ENCODE measurements at regions not wholly inside any gene's neighbourhood (a gene's known extent, or its start where the extent isn't known, plus 50 kb on each side); places are given as distances from the start of the nearest gene placed in this dataset.

GRCh38 chr15:87609894-87610293 lies 646.6 kb downstream of the NTRK3 start:
- H3K9me3 ChIP-seq (ENCODE audit: control insufficient read depth in 2 of 2, low read length in 2 of 2): no peaks in the 10 kb centered on the region
- H3K9ac ChIP-seq (ENCODE audit: low read length in 2 of 2): no peak overlapping the region
- no peak overlapping the region for H3K27ac ChIP-seq (ENCODE audit: low read length)

GRCh38 chr15:87609474-87609873 lies 647.1 kb downstream of the NTRK3 start:
- Histone ChIP-seq H3K4me1 (ENCODE audit: control insufficient read depth, insufficient read depth, low read length) (no peaks in the 10 kb centered on the region), H3K9me3 (ENCODE audit: control insufficient read depth in 2 of 2, low read length in 2 of 2) (no peaks in the 10 kb centered on the region), H3K4me3 (ENCODE audit: low read length in 2 of 2) (no peak overlapping the region), H3K9ac (ENCODE audit: low read length in 2 of 2) (no peak overlapping the region), H3K27ac (ENCODE audit: low read length) (no peak overlapping the region), H3K27me3 (ENCODE audit: control insufficient read depth in 1 of 2, insufficient read depth in 2 of 2, low read length in 2 of 2) (no peaks in the 10 kb centered on the region), H3K36me3 (ENCODE audit: control insufficient read depth in 2 of 2, insufficient read depth in 2 of 2, low read length in 2 of 2) (no peaks in the 10 kb centered on the region)

More at GRCh38 chr15:87609894-87610293, 646.6 kb downstream of the NTRK3 start:
- no peaks in the 10 kb centered on the region for H3K27me3 ChIP-seq (ENCODE audit: control insufficient read depth in 1 of 2, insufficient read depth in 2 of 2, low read length in 2 of 2)
- no peaks in the 10 kb centered on the region for H3K4me1 ChIP-seq (ENCODE audit: control insufficient read depth, insufficient read depth, low read length)
- no peaks in the 10 kb centered on the region for H3K36me3 ChIP-seq (ENCODE audit: control insufficient read depth in 2 of 2, insufficient read depth in 2 of 2, low read length in 2 of 2)
- H3K4me3 ChIP-seq (ENCODE audit: low read length in 2 of 2): no peak overlapping the region

GRCh38 chr15:87608238-87609028 lies 648.1 kb downstream of the NTRK3 start:
- no peak overlapping the region for H3K9ac ChIP-seq (ENCODE audit: low read length in 2 of 2)
- no peak overlapping the region for H3K4me3 ChIP-seq (ENCODE audit: low read length in 2 of 2)
- no peaks in the 10 kb centered on the region for H3K9me3 ChIP-seq (ENCODE audit: control insufficient read depth in 2 of 2, low read length in 2 of 2)
- no peaks in the 10 kb centered on the region for H3K27me3 ChIP-seq (ENCODE audit: control insufficient read depth in 1 of 2, insufficient read depth in 2 of 2, low read length in 2 of 2)
- H3K4me1 ChIP-seq (ENCODE audit: control insufficient read depth, insufficient read depth, low read length): no peaks in the 10 kb centered on the region
- H3K36me3 ChIP-seq (ENCODE audit: control insufficient read depth in 2 of 2, insufficient read depth in 2 of 2, low read length in 2 of 2): no peaks in the 10 kb centered on the region
- no peak overlapping the region for H3K27ac ChIP-seq (ENCODE audit: low read length)

- no peaks in the 10 kb centered on the region for H3K9me3 ChIP-seq (ENCODE audit: control insufficient read depth in 2 of 2, low read length in 2 of 2)
- H3K4me3 ChIP-seq (ENCODE audit: low read length in 2 of 2): no peak overlapping the region
- H3K9ac ChIP-seq (ENCODE audit: low read length in 2 of 2): no peak overlapping the region
- H3K27ac ChIP-seq (ENCODE audit: low read length): no peak overlapping the region
- no peaks in the 10 kb centered on the region for H3K4me1 ChIP-seq (ENCODE audit: control insufficient read depth, insufficient read depth, low read length)
- H3K36me3 ChIP-seq (ENCODE audit: control insufficient read depth in 2 of 2, insufficient read depth in 2 of 2, low read length in 2 of 2): no peaks in the 10 kb centered on the region
- no peaks in the 10 kb centered on the region for H3K27me3 ChIP-seq (ENCODE audit: control insufficient read depth in 1 of 2, insufficient read depth in 2 of 2, low read length in 2 of 2)
Observed at GRCh38 chr15:87606971-87607370, 649.6 kb downstream of the NTRK3 start.

GRCh38 chr15:87604857-87605446 lies 651.6 kb downstream of the NTRK3 start:
- Histone ChIP-seq H3K4me1 (ENCODE audit: control insufficient read depth, insufficient read depth, low read length) (no peaks in the 10 kb centered on the region), H3K36me3 (ENCODE audit: control insufficient read depth in 2 of 2, insufficient read depth in 2 of 2, low read length in 2 of 2) (no peaks in the 10 kb centered on the region), H3K9ac (ENCODE audit: low read length in 2 of 2) (no peak overlapping the region), H3K27ac (ENCODE audit: low read length) (no peak overlapping the region), H3K9me3 (ENCODE audit: control insufficient read depth in 2 of 2, low read length in 2 of 2) (no peaks in the 10 kb centered on the region), H3K27me3 (ENCODE audit: control insufficient read depth in 1 of 2, insufficient read depth in 2 of 2, low read length in 2 of 2) (no peaks in the 10 kb centered on the region), H3K4me3 (ENCODE audit: low read length in 2 of 2) (no peak overlapping the region)

- Histone ChIP-seq H3K4me1 (ENCODE audit: control insufficient read depth, insufficient read depth, low read length) (no peaks in the 10 kb centered on the region), H3K4me3 (ENCODE audit: low read length in 2 of 2) (no peak overlapping the region), H3K27ac (ENCODE audit: low read length) (no peak overlapping the region), H3K9ac (ENCODE audit: low read length in 2 of 2) (no peak overlapping the region), H3K36me3 (ENCODE audit: control insufficient read depth in 2 of 2, insufficient read depth in 2 of 2, low read length in 2 of 2) (no peaks in the 10 kb centered on the region), H3K27me3 (ENCODE audit: control insufficient read depth in 1 of 2, insufficient read depth in 2 of 2, low read length in 2 of 2) (no peaks in the 10 kb centered on the region), H3K9me3 (ENCODE audit: control insufficient read depth in 2 of 2, low read length in 2 of 2) (no peaks in the 10 kb centered on the region)
Observed at GRCh38 chr15:87602371-87602770, 654.2 kb downstream of the NTRK3 start.

GRCh38 chr15:87599616-87600015 lies 656.9 kb downstream of the NTRK3 start:
- Histone ChIP-seq H3K9ac (ENCODE audit: low read length in 2 of 2) (no peak overlapping the region), H3K4me1 (ENCODE audit: control insufficient read depth, insufficient read depth, low read length) (no peaks in the 10 kb centered on the region), H3K36me3 (ENCODE audit: control insufficient read depth in 2 of 2, insufficient read depth in 2 of 2, low read length in 2 of 2) (no peaks in the 10 kb centered on the region), H3K4me3 (ENCODE audit: low read length in 2 of 2) (no peak overlapping the region), H3K9me3 (ENCODE audit: control insufficient read depth in 2 of 2, low read length in 2 of 2) (no peaks in the 10 kb centered on the region), H3K27me3 (ENCODE audit: control insufficient read depth in 1 of 2, insufficient read depth in 2 of 2, low read length in 2 of 2) (no peaks in the 10 kb centered on the region), H3K27ac (ENCODE audit: low read length) (no peak overlapping the region)

- H3K27ac ChIP-seq (ENCODE audit: low read length): no peak overlapping the region
- no peaks in the 10 kb centered on the region for H3K36me3 ChIP-seq (ENCODE audit: control insufficient read depth in 2 of 2, insufficient read depth in 2 of 2, low read length in 2 of 2)
- H3K4me1 ChIP-seq (ENCODE audit: control insufficient read depth, insufficient read depth, low read length): no peaks in the 10 kb centered on the region
- H3K27me3 ChIP-seq (ENCODE audit: control insufficient read depth in 1 of 2, insufficient read depth in 2 of 2, low read length in 2 of 2): peaks cover 0 to 2% of the 10 kb centered on the region in 2 donors
- no peak overlapping the region for H3K9ac ChIP-seq (ENCODE audit: low read length in 2 of 2)
- no peak overlapping the region for H3K4me3 ChIP-seq (ENCODE audit: low read length in 2 of 2)
- no peaks in the 10 kb centered on the region for H3K9me3 ChIP-seq (ENCODE audit: control insufficient read depth in 2 of 2, low read length in 2 of 2)
Observed at GRCh38 chr15:87597346-87598052, 659.0 kb downstream of the NTRK3 start.

GRCh38 chr15:87591582-87591981 lies 665.0 kb downstream of the NTRK3 start:
- peaks cover 0 to 4% of the 10 kb centered on the region in 2 donors for H3K27me3 ChIP-seq (ENCODE audit: control insufficient read depth in 1 of 2, insufficient read depth in 2 of 2, low read length in 2 of 2)
- no peaks in the 10 kb centered on the region for H3K9me3 ChIP-seq (ENCODE audit: control insufficient read depth in 2 of 2, low read length in 2 of 2)
- H3K9ac ChIP-seq (ENCODE audit: low read length in 2 of 2): no peak overlapping the region
- no peaks in the 10 kb centered on the region for H3K36me3 ChIP-seq (ENCODE audit: control insufficient read depth in 2 of 2, insufficient read depth in 2 of 2, low read length in 2 of 2)
- no peaks in the 10 kb centered on the region for H3K4me1 ChIP-seq (ENCODE audit: control insufficient read depth, insufficient read depth, low read length)
- H3K27ac ChIP-seq (ENCODE audit: low read length): no peak overlapping the region
- H3K4me3 ChIP-seq (ENCODE audit: low read length in 2 of 2): no peak overlapping the region

- no peaks in the 10 kb centered on the region for H3K36me3 ChIP-seq (ENCODE audit: control insufficient read depth in 2 of 2, insufficient read depth in 2 of 2, low read length in 2 of 2)
- H3K4me3 ChIP-seq (ENCODE audit: low read length in 2 of 2): no peak overlapping the region
- H3K9me3 ChIP-seq (ENCODE audit: control insufficient read depth in 2 of 2, low read length in 2 of 2): no peaks in the 10 kb centered on the region
- H3K9ac ChIP-seq (ENCODE audit: low read length in 2 of 2): no peak overlapping the region
- H3K27me3 ChIP-seq (ENCODE audit: control insufficient read depth in 1 of 2, insufficient read depth in 2 of 2, low read length in 2 of 2): peaks cover 0 to 4% of the 10 kb centered on the region in 2 donors
- H3K4me1 ChIP-seq (ENCODE audit: control insufficient read depth, insufficient read depth, low read length): no peaks in the 10 kb centered on the region
- H3K27ac ChIP-seq (ENCODE audit: low read length): no peak overlapping the region
Observed at GRCh38 chr15:87591042-87591441, 665.5 kb downstream of the NTRK3 start.
